ENCODE measurements at regions not wholly inside any gene's neighbourhood (a gene's known extent, or its start where the extent isn't known, plus 50 kb on each side); places are given as distances from the start of the nearest gene placed in this dataset.

DNA sequence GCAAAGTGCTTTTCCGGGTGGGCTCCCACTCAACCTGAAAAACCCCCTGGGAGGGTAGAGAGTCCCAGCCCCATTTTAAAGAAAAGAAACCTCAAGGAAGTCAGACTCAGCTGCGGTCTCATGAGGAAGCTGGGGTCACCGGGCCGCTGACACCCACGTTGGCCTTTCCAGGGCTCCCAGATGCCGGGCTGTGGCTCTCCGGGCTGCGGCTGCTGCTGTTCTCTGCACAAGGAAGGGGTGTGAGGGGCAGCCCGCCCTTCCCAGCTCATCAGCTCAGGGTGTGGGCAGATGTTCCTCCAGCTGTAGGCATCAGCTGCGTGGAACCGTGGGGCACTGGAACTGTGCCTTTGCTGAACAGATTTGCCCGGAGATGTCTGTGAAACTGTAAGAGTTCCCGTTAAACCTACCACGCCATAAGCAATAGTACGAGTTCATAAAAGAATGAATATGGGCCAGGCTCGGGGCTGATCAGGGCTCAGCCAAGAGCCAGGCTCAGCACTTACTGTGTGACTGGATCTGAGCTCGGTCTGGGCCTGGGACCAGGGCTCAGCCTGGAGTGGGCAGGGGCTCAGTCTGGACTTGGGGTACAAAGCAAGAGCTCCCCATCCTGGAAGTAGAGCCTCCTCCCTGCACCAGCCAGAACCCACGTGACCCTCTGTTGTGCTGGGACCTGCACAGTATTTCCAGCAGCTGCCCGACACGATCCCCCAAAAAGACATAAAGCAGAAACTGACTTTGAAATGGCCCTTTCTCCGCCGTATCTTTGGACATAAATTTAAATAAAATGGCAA is 130.2 kb upstream of the PPP1R26 start:
- H4K5ac ChIP-seq (ENCODE audit: low read depth, low read length), result no peak overlapping the region
- H3K4me2 ChIP-seq (ENCODE audit: low read depth, low read length), result no peak overlapping the region
- H2BK120ac ChIP-seq (ENCODE audit: low read depth, low read length), result no peak overlapping the region
- H3K27me3 ChIP-seq (ENCODE audit: control insufficient read depth, insufficient read depth, low read length), result no peaks in the 10 kb centered on the region
- dilution Hi-C loops (cut with HindIII; ENCODE audit: low sequenced_read_pairs, unreplicated experiment) (no loop called here), intact Hi-C loops (cut with micrococcal nuclease) (no loop called here), in situ Hi-C loops (cut with MboI; ENCODE audit: low sequenced_read_pairs) (no loop called here)
- no peak for DNase-seq
- H3K79me1 ChIP-seq (ENCODE audit: low read depth in 1 of 2, low read length in 2 of 2), result no peaks in the 10 kb centered on the region
- no TSS peak for BruUV-seq (replicated peaks)
- no peak overlapping the region for H2AK5ac ChIP-seq (ENCODE audit: low read depth, low read length)
- no peaks in the 10 kb centered on the region; the same call in none of the 2 replicates for H3K9me3 ChIP-seq (ENCODE audit: control insufficient read depth, insufficient read depth, low read length)
- 33% methylated on average over 3 of the region's 22 CpGs; no CpG with 5 or more reads in 1 of the 2 experiments for WGBS, 2 experiments (ENCODE audit: extremely low coverage in 2 of 2, insufficient read length in 1 of 2)
- H3K4ac ChIP-seq (ENCODE audit: low read depth, low read length), result no peak overlapping the region
- H4K20me1 ChIP-seq (ENCODE audit: insufficient read depth, low read length), result no peaks in the 10 kb centered on the region
- H4K8ac ChIP-seq (ENCODE audit: low read depth in 2 of 2, low read length in 2 of 2), result no peak overlapping the region
- no peaks in the 10 kb centered on the region for H3K9me1 ChIP-seq (ENCODE audit: insufficient read depth, low read length)
- H4K91ac ChIP-seq (ENCODE audit: insufficient read depth, low read depth, low read length), result no peak overlapping the region
- no peak overlapping the region for H3K9ac ChIP-seq (ENCODE audit: low read depth, low read length)
- H2BK15ac ChIP-seq (ENCODE audit: low read depth, low read length), result no peak overlapping the region
- no peak for TF ChIP-seq MAZ (IDR thresholded peaks at IDR 0.05; ENCODE audit: borderline replicate concordance, low read depth, low read length)
- no peak for TF ChIP-seq NFE2L2 (IDR thresholded peaks at IDR 0.05; ENCODE audit: low read depth, low read length)
- no peak for TF ChIP-seq SMC3 (IDR thresholded peaks at IDR 0.05; ENCODE audit: low read depth, low read length)
- TF ChIP-seq CEBPB (IDR thresholded peaks at IDR 0.05; ENCODE audit: low read depth, low read length), result no peak
- TF ChIP-seq RFX5 (IDR thresholded peaks at IDR 0.05; ENCODE audit: low read depth, low read length), result no peak
- no peak for TF ChIP-seq MXI1 (IDR thresholded peaks at IDR 0.05; ENCODE audit: borderline replicate concordance, low read depth, low read length)
- no peak for TF ChIP-seq MAFK (IDR thresholded peaks at IDR 0.05; ENCODE audit: low read depth, low read length)
- TF ChIP-seq BHLHE40 (IDR thresholded peaks at IDR 0.05; ENCODE audit: low read depth, low read length), result no peak
- no peak for TF ChIP-seq USF2 (IDR thresholded peaks at IDR 0.05; ENCODE audit: low read depth, low read length)
- TF ChIP-seq POLR2A (IDR thresholded peaks at IDR 0.05; ENCODE audit: low read depth, low read length), result no peak
- no peak for TF ChIP-seq RCOR1 (IDR thresholded peaks at IDR 0.05; ENCODE audit: insufficient replicate concordance, low read length)
- no peak for TF ChIP-seq CHD1 (IDR thresholded peaks at IDR 0.05; ENCODE audit: low read depth, low read length)
- TF ChIP-seq ELK1 (IDR thresholded peaks at IDR 0.05; ENCODE audit: borderline replicate concordance, low read depth, low read length), result no peak
- TF ChIP-seq RAD21 (IDR thresholded peaks at IDR 0.05; ENCODE audit: low read length), result no peak
- TF ChIP-seq, protein P1, sequence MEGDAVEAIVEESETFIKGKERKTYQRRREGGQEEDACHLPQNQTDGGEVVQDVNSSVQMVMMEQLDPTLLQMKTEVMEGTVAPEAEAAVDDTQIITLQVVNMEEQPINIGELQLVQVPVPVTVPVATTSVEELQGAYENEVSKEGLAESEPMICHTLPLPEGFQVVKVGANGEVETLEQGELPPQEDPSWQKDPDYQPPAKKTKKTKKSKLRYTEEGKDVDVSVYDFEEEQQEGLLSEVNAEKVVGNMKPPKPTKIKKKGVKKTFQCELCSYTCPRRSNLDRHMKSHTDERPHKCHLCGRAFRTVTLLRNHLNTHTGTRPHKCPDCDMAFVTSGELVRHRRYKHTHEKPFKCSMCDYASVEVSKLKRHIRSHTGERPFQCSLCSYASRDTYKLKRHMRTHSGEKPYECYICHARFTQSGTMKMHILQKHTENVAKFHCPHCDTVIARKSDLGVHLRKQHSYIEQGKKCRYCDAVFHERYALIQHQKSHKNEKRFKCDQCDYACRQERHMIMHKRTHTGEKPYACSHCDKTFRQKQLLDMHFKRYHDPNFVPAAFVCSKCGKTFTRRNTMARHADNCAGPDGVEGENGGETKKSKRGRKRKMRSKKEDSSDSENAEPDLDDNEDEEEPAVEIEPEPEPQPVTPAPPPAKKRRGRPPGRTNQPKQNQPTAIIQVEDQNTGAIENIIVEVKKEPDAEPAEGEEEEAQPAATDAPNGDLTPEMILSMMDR (conservative IDR thresholded peaks at IDR 0.05; ENCODE audit: low read depth, low read length), result no peak
- no peak for TF ChIP-seq FOS (IDR thresholded peaks at IDR 0.05; ENCODE audit: low read depth, low read length)
- ChIA-PET CTCF (no interaction called here), POLR2A (ENCODE audit: unreplicated experiment) (no interaction called here)
- no peak for ATAC-seq (ENCODE audit: low read depth)
- H2BK5ac ChIP-seq (ENCODE audit: low read depth, low read length, poor library complexity, severe bottlenecking), result no peak overlapping the region
- no peak overlapping the region for H2AFZ ChIP-seq (replicated peaks; ENCODE audit: low read length, poor library complexity)
- no peak overlapping the region for H3K14ac ChIP-seq (replicated peaks; ENCODE audit: low read depth, low read length)
- no peak overlapping the region for H2AK9ac ChIP-seq (replicated peaks; ENCODE audit: low read depth, low read length, poor library complexity)
- no peak overlapping the region for H3K18ac ChIP-seq (ENCODE audit: low read depth, low read length)
- no peaks in the 10 kb centered on the region for H3K4me1 ChIP-seq (ENCODE audit: control insufficient read depth, insufficient read depth, low read length)
- H3K4me3 ChIP-seq (ENCODE audit: insufficient read depth, low read depth, low read length), result no peak overlapping the region
- H3K56ac ChIP-seq (ENCODE audit: extremely low read depth, insufficient read depth, low read length), result no peak overlapping the region
- H3K27ac ChIP-seq (ENCODE audit: insufficient read depth, low read length), result no peak overlapping the region
- H2BK20ac ChIP-seq (ENCODE audit: low read depth, low read length), result no peak overlapping the region
- no peak overlapping the region for H3K23ac ChIP-seq (ENCODE audit: low read depth, low read length)
- H3K36me3 ChIP-seq (ENCODE audit: control insufficient read depth, insufficient read depth, low read length), result no peaks in the 10 kb centered on the region

Data from IMR-90 (cell line).